H9 (cell line): ENCODE measurements at regions not wholly inside any gene's neighbourhood (a gene's known extent, or its start where the extent isn't known, plus 50 kb on each side); places are given as distances from the start of the nearest gene placed in this dataset.

Source experiments
- DNase-seq: peaks from one replicate; pipeline ENCODE4 v3.0.0-alpha.2; 2017
- H2AFZ ChIP-seq: one replicate; pipeline ENCODE4 v1.6.1; 2013; ENCODE audit warnings: mild to moderate bottlenecking, low read length, control low read depth, moderate library complexity
- H2AK5ac ChIP-seq: 2 replicates; pipeline ENCODE4 v1.6.1; 2013; ENCODE audit warnings: low read length, control low read depth, mixed read lengths; ENCODE audit not compliant: insufficient read length
- H2BK120ac ChIP-seq: one replicate; pipeline ENCODE4 v1.6.1; 2013; ENCODE audit warnings: low read depth, mild to moderate bottlenecking, low read length, control low read depth, inconsistent platforms; ENCODE audit not compliant: poor library complexity, severe bottlenecking
- H2BK12ac ChIP-seq: 2 replicates; pipeline ENCODE4 v1.6.1; 2013; ENCODE audit warnings: low read length, control low read depth, mixed read lengths, low read depth; ENCODE audit not compliant: insufficient read length
- H2BK15ac ChIP-seq: 2 replicates; pipeline ENCODE4 v1.6.1; 2013; ENCODE audit warnings: low read depth, low read length, control low read depth
- H2BK20ac ChIP-seq: one replicate; pipeline ENCODE4 v1.6.1; 2013; ENCODE audit warnings: low read depth, mild to moderate bottlenecking, low read length, control low read depth, inconsistent platforms; ENCODE audit not compliant: poor library complexity, severe bottlenecking
- H2BK5ac ChIP-seq: 2 replicates; pipeline ENCODE4 v1.6.1; 2013; ENCODE audit warnings: low read length, control low read depth, mixed read lengths; ENCODE audit not compliant: insufficient read length
- H3K14ac ChIP-seq: 2 replicates; pipeline ENCODE4 v1.6.1; 2013; ENCODE audit warnings: low read length, control low read depth; ENCODE audit not compliant: insufficient read depth
- H3K18ac ChIP-seq: 2 replicates; pipeline ENCODE4 v1.6.1; 2013; ENCODE audit warnings: low read depth, mild to moderate bottlenecking, mixed read lengths, low read length, control low read depth; ENCODE audit not compliant: insufficient read length
- H3K23ac ChIP-seq: 2 replicates; pipeline ENCODE4 v1.6.1; 2013; ENCODE audit warnings: low read length, control low read depth, mixed read lengths, low read depth; ENCODE audit not compliant: insufficient read length
- H3K23me2 ChIP-seq: 2 replicates; pipeline ENCODE4 v1.6.1; 2013; ENCODE audit warnings: low read depth, mild to moderate bottlenecking, mixed read lengths, low read length, control low read depth; ENCODE audit not compliant: insufficient read length, poor library complexity, severe bottlenecking
- H3K27ac ChIP-seq: 2 replicates; pipeline ENCODE4 v1.5.1; 2013; ENCODE audit warnings: low read length, control low read depth, mixed read lengths, low read depth; ENCODE audit not compliant: insufficient read length
- H3K27me3 ChIP-seq: 2 replicates; pipeline ENCODE4 v1.6.1; 2013; ENCODE audit warnings: low read length, control low read depth, inconsistent platforms; ENCODE audit not compliant: insufficient read depth
- H3K4ac ChIP-seq: 2 replicates; pipeline ENCODE4 v1.6.1; 2013; ENCODE audit warnings: low read depth, mild to moderate bottlenecking, control low read depth, inconsistent platforms, low read length, moderate library complexity
- H3K4me1 ChIP-seq: 2 replicates; pipeline ENCODE4 v1.6.1; 2013; ENCODE audit warnings: low read length, control low read depth, inconsistent platforms; ENCODE audit not compliant: insufficient read depth
- H3K4me2 ChIP-seq: 2 replicates; pipeline ENCODE4 v1.6.1; 2013; ENCODE audit warnings: low read length, control low read depth, mixed read lengths; ENCODE audit not compliant: insufficient read length, insufficient read depth
- H3K56ac ChIP-seq: 2 replicates; pipeline ENCODE4 v1.6.1; 2013; ENCODE audit warnings: low read depth, mild to moderate bottlenecking, mixed read lengths, low read length, control low read depth; ENCODE audit not compliant: insufficient read length
- H3K79me1 ChIP-seq: 2 replicates; pipeline ENCODE4 v1.6.1; 2013; ENCODE audit warnings: low read depth, mild to moderate bottlenecking, moderate library complexity, low read length, control low read depth, inconsistent platforms; ENCODE audit not compliant: insufficient read depth, poor library complexity, severe bottlenecking
- H3K79me2 ChIP-seq: 2 replicates; pipeline ENCODE4 v1.6.1; 2013; ENCODE audit warnings: low read length, control low read depth, inconsistent platforms; ENCODE audit not compliant: insufficient read depth
- H3K9ac ChIP-seq: 2 replicates; pipeline ENCODE4 v1.6.1; 2013; ENCODE audit warnings: low read length, control low read depth, mixed read lengths; ENCODE audit not compliant: insufficient read length; ENCODE audit errors: extremely low read depth
- H3K9me3 ChIP-seq: one replicate; pipeline ENCODE4 v1.6.1; 2013; ENCODE audit warnings: low read depth, low read length, inconsistent platforms; ENCODE audit not compliant: control insufficient read depth
- H3T11ph ChIP-seq: one replicate; pipeline ENCODE4 v1.6.1; 2013; ENCODE audit warnings: mild to moderate bottlenecking, low read length, control low read depth, inconsistent platforms
- H4K20me1 ChIP-seq: one replicate; pipeline ENCODE4 v1.6.1; 2013; ENCODE audit not compliant: control insufficient read depth, insufficient read length, insufficient read depth
- H4K5ac ChIP-seq: 2 replicates; pipeline ENCODE4 v1.6.1; 2013; ENCODE audit warnings: low read depth, mild to moderate bottlenecking, mixed read lengths, low read length, control low read depth; ENCODE audit not compliant: insufficient read length
- H4K8ac ChIP-seq: replicated peaks from 2 replicates; pipeline ENCODE4 v1.6.1; 2013; ENCODE audit warnings: low read length, control low read depth, mixed read lengths, low read depth; ENCODE audit not compliant: insufficient read length
- H4K91ac ChIP-seq: 2 replicates; pipeline ENCODE4 v1.6.1; 2013; ENCODE audit warnings: low read depth, mild to moderate bottlenecking, moderate library complexity, mixed read lengths, low read length, control low read depth; ENCODE audit not compliant: insufficient read length
- H3K27ac Mint-ChIP-seq, 3 experiments: 2 replicates in 2 of 3; 3 replicates in 1 of 3; pipeline ENCODE4 v1.8.0; 2020 to 2021; ENCODE audit warnings: mixed read lengths in 3 of 3, mild to moderate bottlenecking in 1 of 3, moderate library complexity in 1 of 3
- H3K27me3 Mint-ChIP-seq: 2 replicates; pipeline ENCODE4 v1.8.0; 2021; ENCODE audit warnings: low read depth, mild to moderate bottlenecking, moderate library complexity, mixed read lengths
- H3K36me3 Mint-ChIP-seq, 3 experiments: 2 replicates in 2 of 3; 3 replicates in 1 of 3; pipeline ENCODE4 v1.8.0; 2020 to 2021; ENCODE audit warnings: low read depth in 3 of 3, mixed read lengths in 3 of 3; ENCODE audit not compliant: insufficient read depth in 1 of 3
- H3K4me1 Mint-ChIP-seq, 2 experiments: 2 replicates each; pipeline ENCODE4 v1.8.0; 2020; ENCODE audit warnings: mixed read lengths in 2 of 2
- H3K4me3 Mint-ChIP-seq, 2 experiments: 2 replicates in 1 of 2; 3 replicates in 1 of 2; pipeline ENCODE4 v1.8.0; 2020 to 2021; ENCODE audit warnings: mild to moderate bottlenecking in 2 of 2, mixed read lengths in 2 of 2, moderate library complexity in 1 of 2
- H3K9me3 Mint-ChIP-seq, 2 experiments: 2 replicates in 1 of 2; 3 replicates in 1 of 2; pipeline ENCODE4 v1.8.0; 2020; ENCODE audit warnings: mild to moderate bottlenecking in 2 of 2, mixed read lengths in 2 of 2, moderate library complexity in 1 of 2
- whole genome bisulfite sequencing: extraction: QIAGEN DNeasy Blood & Tissue Kit; methylation state at CpG from one replicate; pipeline ENCODE4 v1.1.7; 2013; ENCODE audit warnings: missing lambda C conversion rate, low lambda C conversion rate, mixed read lengths; ENCODE audit not compliant: insufficient read length; ENCODE audit errors: extremely low coverage; 5-methylcytosine and 5-hydroxymethylcytosine counted together
- TF ChIP-seq, protein P1 (sequence below): fragments of 200-600 bp; sonication (generic); conservative IDR thresholded peaks from 3 replicates; pipeline ENCODE4 v1.8.0; 2021; ENCODE audit warnings: antibody characterized with exemption, mild to moderate bottlenecking

DNA sequence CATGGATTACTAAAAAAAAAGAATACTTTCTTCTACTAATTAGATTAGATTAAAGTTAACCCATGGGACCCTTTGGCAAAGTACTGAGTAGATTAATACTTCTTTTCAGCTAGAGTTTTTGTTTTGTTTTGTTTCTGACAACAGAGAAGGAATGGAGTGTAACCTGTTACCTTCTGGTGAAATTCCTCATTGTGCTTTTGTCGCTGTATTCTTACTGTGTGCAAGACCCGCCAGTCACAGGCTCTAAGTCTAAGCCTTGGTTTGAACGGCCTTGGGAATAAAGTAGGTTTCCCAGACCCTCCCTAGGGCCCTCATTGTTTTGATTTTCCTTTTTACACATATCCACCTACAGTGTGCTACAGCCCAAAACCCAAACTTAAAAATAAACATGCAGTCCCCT lies 171.1 kb upstream of the IL12A start:
- Histone ChIP-seq H3K79me1 (no peaks in the 10 kb centered on the region), H3K4me1 (peaks cover 6% of the 10 kb centered on the region; the same call in 1 of the 2 replicates), H3K79me2 (no peaks in the 10 kb centered on the region), H2BK120ac (no peak overlapping the region), H2BK12ac (no peak overlapping the region), H3K9me3 (no peaks in the 10 kb centered on the region), H3K14ac (no peak overlapping the region), H2BK15ac (no peak overlapping the region), H3K27ac (no peak overlapping the region), H4K8ac (no peak overlapping the region), H3K4ac (no peak overlapping the region), H3K18ac (no peak overlapping the region), H4K91ac (no peak overlapping the region), H2AK5ac (no peak overlapping the region), H4K5ac (no peak overlapping the region), H2BK5ac (no peak overlapping the region), H3K9ac (no peak overlapping the region), H3K56ac (no peak overlapping the region), H3K4me2 (no peak overlapping the region), H3K27me3 (no peaks in the 10 kb centered on the region), H2AFZ (no peak overlapping the region), H3K23me2 (no peaks in the 10 kb centered on the region), H3K23ac (no peak overlapping the region), H2BK20ac (no peak overlapping the region), H4K20me1 (no peaks in the 10 kb centered on the region), H3T11ph (no peak overlapping the region)
- Mint-ChIP-seq H3K27ac (no peak overlapping the region), H3K9me3 (no peaks in the 10 kb centered on the region), H3K4me1 (peaks cover 14 to 16% of the 10 kb centered on the region in 2 experiments), H3K27me3 (no peaks in the 10 kb centered on the region), H3K4me3 (no peak overlapping the region), H3K36me3 (no peaks in the 10 kb centered on the region)
- WGBS = no CpG with 5 or more reads among the region's 3 CpGs
- DNase-seq = no peak
- TF ChIP-seq, protein P1, sequence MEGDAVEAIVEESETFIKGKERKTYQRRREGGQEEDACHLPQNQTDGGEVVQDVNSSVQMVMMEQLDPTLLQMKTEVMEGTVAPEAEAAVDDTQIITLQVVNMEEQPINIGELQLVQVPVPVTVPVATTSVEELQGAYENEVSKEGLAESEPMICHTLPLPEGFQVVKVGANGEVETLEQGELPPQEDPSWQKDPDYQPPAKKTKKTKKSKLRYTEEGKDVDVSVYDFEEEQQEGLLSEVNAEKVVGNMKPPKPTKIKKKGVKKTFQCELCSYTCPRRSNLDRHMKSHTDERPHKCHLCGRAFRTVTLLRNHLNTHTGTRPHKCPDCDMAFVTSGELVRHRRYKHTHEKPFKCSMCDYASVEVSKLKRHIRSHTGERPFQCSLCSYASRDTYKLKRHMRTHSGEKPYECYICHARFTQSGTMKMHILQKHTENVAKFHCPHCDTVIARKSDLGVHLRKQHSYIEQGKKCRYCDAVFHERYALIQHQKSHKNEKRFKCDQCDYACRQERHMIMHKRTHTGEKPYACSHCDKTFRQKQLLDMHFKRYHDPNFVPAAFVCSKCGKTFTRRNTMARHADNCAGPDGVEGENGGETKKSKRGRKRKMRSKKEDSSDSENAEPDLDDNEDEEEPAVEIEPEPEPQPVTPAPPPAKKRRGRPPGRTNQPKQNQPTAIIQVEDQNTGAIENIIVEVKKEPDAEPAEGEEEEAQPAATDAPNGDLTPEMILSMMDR = no peak
